ENCODE measurements at regions not wholly inside any gene's neighbourhood (a gene's known extent, or its start where the extent isn't known, plus 50 kb on each side); places are given as distances from the start of the nearest gene placed in this dataset.
"Not testable (repeated sequence)": the region's sequence is repeated elsewhere in the genome, so short reads cannot be mapped to it uniquely, and the experiment has no call there.

DNA sequence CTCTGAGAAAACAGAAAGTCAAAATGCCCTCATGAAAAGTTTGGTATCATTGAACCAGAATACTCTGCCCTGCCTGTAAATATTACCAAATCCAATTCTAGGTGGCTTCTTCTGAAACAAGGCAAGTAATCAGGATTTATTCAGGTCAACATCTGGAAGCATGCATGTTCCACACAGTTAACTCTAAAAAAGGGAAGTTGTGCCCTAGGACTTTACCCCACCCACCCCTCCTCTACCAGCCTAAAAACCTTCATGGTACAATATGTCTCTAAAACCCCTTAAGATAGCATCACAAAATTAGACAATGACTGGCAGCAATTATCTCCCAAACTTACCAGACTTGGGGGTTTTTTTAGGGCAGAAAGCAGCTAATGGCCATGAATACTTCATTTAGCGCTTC, 414.8 kb upstream of the SLC30A5 start:
- DNase-seq: no peak

- DNase-seq: no peak
Observed at GRCh38 chr5:68680366-68680765, 413.4 kb upstream of the SLC30A5 start.

GRCh38 chr5:68681929-68682328, 411.9 kb upstream of the SLC30A5 start:
- no peak for DNase-seq

DNA sequence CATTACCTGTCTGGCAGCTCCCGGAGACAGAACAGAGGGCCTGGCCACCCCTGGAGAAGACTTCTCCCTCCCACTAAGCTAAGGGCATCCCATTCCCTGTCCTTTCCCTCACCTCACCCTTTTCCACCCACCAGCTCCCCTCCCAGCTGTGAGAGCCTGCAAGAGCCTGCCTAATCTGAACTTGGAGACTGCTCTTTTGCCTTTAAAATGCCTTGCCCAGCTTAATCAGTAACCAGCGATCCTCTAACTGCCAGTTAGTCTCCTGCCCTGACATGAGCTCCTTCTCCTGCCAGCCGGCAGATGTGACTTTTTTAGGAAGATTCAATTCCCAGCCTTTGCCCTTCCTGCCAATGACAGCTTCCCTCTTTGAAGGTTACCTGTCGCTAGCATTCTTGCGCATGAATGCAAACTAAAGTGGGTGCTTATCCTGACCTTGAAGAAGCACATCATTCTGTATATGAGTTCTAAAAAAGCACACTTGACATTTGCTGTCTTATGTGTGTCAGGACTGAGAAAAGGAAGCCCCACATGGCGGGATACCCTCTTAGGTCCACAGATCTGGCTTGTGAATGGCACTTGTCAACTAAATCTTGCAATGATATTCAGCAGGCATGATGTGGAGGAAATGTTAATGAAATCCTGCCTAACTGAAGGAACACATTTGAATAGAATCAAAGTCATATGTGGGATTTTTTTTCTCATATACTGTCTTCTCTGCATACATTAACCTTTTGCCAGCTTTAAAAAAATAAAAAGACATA, 411.2 kb upstream of the SLC30A5 start:
- no peak for DNase-seq

GRCh38 chr5:68683632-68684036, 410.2 kb upstream of the SLC30A5 start:
- no peak for DNase-seq

DNA sequence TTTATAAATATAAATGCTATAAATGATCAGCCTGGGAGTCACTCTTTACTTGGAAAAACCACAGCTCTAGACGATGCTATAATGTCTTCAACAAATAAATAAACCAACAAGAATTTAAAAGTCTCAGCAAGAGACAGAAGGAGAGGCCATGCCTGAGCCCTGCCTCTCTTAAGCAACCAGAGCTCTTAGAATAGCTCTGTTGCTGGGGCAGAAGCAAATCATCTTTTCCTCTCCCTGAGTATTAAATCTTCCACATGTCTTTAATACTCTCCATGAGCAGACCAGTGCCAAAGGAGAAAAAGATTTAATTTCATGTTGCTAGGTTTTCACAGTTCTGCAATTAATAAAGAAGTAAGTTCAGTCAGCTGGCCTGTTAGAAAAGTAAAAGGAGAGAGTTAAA, 408.0 kb upstream of the SLC30A5 start:
- DNase-seq: no peak

- no peak for DNase-seq
Observed at GRCh38 chr5:68688547-68688946, 405.3 kb upstream of the SLC30A5 start.

GRCh38 chr5:68689010-68689409, 404.8 kb upstream of the SLC30A5 start:
- DNase-seq: no peak

GRCh38 chr5:68691874-68692273, 401.9 kb upstream of the SLC30A5 start:
- not testable (repeated sequence) for DNase-seq

DNA sequence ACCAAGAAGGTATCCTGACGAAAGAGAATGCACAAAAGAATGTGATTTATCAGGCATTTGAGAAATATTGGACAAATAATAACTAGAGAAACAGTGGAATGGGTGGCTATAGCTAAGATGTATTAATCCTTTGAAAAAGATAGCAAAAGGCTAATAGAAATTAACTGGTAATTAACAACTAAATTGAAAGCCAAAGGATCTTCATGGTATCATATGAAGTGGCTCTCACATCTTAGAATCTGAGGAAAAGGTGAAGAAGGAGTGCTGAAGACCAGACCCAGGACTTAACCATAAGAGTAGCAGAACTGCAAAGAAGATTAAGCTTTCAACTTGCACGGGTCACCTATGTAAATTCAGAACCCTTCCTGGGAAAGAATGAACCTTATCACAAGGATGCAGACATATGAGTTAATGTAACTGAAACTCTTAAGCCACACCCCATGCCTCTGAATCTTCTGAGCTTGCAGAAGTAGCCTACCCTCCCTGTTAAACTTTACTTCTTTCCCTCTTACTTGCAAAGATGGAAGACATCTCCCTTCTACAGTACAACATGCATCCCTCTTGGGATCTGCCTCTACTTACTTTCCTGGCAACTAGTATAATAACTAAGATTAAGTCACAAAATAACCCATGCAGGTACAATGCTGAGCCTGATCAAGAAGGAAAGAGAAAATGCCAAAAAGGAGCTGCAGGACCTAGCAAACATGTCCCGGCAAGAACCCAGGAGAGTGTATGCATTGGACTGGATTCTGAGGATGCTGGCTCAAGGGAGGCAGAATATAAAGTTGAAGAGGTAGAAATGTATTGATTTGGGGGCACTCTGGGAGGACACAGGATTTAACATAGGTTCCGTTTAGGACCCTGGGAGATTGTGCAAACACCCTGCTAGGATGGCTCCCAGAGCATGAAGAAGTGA, 395.5 kb upstream of the SLC30A5 start:
- DNase-seq: no peak

- no peak for DNase-seq
Observed at GRCh38 chr5:68699966-68700365, 393.8 kb upstream of the SLC30A5 start.

- no peak for DNase-seq
Observed at GRCh38 chr5:68707575-68707974, 386.2 kb upstream of the SLC30A5 start.

DNA sequence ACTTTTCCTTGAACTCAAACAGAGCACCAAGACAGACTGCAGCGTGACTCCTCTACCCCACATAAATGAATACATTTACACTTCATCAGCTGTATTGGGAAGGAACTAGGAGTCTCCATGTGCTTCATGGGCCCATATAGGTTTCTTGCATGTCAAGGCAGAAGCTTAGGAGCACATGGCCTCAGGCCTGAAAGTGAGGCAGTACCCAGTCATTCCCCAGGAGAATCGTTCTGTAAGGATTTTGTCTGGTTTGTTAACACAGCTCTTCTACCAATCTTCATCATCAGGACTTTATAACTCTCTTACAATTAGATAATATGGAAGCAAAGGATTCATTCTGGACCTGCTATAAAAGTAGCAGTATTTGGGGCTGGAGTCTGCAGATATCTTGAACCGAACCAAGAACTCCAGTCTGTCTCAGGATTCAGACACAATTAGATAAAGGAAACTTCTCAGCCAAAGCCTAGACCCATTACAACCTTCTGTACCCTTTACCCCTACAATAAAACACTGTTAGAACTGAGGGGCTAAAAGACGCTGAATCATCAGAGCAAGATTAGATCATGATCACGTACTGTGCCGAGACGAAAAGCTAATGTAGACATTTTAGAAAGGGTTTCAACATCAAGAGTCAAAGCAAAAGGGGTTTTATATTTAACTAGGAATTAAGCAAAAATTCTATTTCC, 385.5 kb upstream of the SLC30A5 start:
- DNase-seq: no peak

DNA sequence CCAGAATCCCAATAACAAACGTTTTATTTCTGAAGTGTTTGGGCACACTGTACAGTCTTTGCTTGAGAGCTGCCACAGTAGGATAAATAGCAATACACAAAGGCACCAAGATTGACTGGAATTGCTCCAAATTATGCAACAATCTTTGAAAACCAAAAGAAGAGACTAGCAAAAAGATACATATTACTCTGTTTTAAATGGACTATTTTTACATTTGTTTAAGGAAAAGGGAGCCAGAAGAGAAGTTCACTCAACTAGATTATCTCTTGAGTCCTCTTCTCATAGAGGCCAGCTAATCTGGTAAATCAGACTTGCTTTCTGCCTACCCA, 385.0 kb upstream of the SLC30A5 start:
- no peak for DNase-seq

GRCh38 chr5:68709239-68709638, 384.6 kb upstream of the SLC30A5 start:
- DNase-seq: no peak

DNA sequence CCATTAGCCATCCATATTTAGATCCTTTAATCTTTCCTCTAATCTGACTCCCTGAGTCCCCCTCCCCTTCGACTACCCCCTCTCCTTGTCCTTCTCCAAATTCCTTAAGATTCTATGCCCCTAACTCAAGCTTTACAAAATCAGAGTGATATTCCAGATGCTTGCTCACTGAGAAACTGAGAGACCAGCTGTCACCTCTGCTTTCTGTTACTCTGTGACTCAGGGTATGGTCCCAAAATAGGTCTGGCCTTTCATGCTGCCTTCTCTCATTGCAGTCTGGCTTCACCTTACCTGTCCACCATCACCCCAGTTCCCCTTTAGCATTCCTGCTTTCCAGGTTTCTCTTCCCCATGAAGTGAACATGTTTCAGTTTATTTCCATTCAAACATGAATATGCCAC, 383.3 kb upstream of the SLC30A5 start:
- DNase-seq: no peak

- no peak for DNase-seq
Observed at GRCh38 chr5:68711293-68712200, 382.3 kb upstream of the SLC30A5 start.

DNA sequence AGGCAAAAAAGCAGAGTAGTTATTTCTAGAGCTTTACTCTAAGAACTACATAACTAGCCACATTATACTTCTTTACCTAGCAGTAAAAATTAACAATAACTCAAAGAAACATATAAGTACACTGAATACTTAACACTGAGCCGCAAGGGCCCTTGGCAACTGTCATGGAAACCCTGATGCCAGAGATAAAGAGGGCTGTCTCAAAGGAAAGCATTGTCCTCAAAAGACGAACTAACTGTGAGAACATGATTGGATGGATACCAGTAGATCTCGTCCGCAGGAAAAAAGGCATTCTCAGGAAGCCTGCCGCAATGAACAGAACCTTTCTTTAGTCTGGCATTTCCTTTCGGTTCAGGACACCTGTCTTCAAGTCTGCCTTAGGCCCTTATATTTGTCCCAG, 379.0 kb upstream of the SLC30A5 start:
- DNase-seq: no peak

DNA sequence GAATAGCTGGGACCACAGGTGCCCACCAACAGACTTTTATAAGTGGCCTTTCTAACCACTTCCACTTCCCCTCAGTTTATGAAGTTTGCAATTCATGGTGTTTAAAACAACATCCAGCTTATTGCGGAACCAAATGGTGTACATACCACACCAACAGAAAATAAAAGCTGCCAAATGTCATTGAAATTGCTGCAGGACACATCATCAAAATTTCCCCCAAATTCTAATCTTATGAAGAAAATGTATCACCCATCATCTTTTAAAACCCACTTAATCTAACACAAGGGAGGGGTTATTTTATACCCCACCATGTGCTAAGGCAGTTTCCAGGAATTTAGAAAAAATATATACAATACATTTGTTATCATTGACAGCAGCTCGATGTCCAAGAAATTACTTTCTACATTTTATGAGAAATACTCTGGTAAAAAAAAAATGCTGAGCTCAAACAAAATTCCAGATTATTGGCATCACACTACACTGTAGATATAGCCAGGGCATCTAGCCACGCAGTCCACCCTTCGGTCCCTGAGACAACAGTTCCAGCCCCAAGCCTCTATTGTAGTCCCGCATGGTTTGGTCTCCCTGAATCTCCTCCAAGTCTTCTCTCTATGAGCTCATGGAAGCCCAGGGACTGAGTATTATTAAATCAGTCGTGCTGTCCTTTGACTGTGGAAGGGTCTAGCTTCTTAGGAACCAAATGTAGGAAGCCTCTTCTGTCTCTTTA, 372.8 kb upstream of the SLC30A5 start:
- DNase-seq: no peak

DNA sequence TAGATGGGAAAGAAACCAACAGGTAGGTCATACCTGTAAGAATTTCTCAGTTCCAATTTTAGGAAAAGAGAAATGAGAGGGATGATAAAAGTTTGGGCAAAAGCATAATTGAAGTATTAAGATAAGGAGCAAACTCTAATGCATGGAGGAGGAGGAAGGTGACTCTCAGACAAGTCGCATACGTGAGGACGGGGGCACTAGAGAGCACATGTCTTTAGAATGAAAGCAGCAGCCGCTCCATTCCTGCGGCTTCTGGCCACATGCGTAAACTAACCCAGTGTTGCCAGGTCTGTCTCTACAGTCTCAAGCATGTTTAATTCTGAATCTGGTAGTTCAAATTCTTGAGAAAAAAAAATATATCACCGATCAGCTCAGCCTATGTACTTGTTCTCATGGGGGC, 371.5 kb upstream of the SLC30A5 start:
- DNase-seq: no peak

- DNase-seq: no peak
Observed at GRCh38 chr5:68725905-68726683, 367.7 kb upstream of the SLC30A5 start.

Measured in effector CD4-positive, alpha-beta T cell (primary cell).